ENCODE measurements at regions not wholly inside any gene's neighbourhood (a gene's known extent, or its start where the extent isn't known, plus 50 kb on each side); places are given as distances from the start of the nearest gene placed in this dataset.
A peak's percentile ranks its signal among the peaks of the same experiment; 100 is the strongest.

- H3K9me3 ChIP-seq = no peaks in the 10 kb centered on the region
- H3K27ac ChIP-seq = no peak overlapping the region
- TF ChIP-seq, protein P1, sequence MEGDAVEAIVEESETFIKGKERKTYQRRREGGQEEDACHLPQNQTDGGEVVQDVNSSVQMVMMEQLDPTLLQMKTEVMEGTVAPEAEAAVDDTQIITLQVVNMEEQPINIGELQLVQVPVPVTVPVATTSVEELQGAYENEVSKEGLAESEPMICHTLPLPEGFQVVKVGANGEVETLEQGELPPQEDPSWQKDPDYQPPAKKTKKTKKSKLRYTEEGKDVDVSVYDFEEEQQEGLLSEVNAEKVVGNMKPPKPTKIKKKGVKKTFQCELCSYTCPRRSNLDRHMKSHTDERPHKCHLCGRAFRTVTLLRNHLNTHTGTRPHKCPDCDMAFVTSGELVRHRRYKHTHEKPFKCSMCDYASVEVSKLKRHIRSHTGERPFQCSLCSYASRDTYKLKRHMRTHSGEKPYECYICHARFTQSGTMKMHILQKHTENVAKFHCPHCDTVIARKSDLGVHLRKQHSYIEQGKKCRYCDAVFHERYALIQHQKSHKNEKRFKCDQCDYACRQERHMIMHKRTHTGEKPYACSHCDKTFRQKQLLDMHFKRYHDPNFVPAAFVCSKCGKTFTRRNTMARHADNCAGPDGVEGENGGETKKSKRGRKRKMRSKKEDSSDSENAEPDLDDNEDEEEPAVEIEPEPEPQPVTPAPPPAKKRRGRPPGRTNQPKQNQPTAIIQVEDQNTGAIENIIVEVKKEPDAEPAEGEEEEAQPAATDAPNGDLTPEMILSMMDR (IDR thresholded peaks at IDR 0.05) = no peak
- TF ChIP-seq POLR2A (IDR thresholded peaks at IDR 0.05) = no peak
- intact Hi-C loops (cut with DNase I; ENCODE audit: low total_unique reads) = no loop called here
- H3K4me1 ChIP-seq = peaks cover 0 to 12% of the 10 kb centered on the region in 2 donors
- no peak for DNase-seq
- H3K4me3 ChIP-seq = no peak overlapping the region
- H3K27me3 ChIP-seq = no peaks in the 10 kb centered on the region
- no peaks in the 10 kb centered on the region for H3K36me3 ChIP-seq
Observed at GRCh38 chr2:217552081-217552480, 450.7 kb downstream of the TNS1 start.

DNA sequence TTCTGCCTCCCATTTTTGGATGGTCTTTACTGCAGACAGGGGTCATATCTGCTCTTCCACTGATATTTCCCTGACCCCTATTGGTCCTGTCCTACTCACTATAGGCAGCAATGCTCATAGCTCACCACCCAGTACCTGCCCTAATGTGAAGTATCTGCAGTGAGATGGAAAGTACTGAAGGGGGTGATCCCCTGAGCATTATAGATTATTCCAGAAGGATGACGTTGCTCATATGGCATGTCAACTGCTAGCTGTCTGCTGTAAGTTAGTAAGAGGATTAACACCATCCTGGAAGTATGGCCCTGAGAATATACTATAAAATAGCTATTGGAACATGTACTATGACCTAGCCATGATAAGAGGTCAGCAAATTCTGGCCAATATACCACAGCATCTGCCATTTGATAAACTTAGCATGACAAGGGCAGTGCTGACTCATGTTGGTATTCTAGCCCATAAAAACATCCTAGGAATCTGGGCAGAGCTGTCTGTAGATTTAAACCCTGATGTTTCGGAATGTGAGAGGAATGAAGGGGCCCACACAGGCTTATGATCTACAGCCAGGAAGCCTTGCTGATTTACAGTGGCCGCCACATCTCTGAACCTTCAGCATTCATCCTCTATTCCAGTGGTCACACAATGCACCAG is 451.4 kb downstream of the TNS1 start:
- no peaks in the 10 kb centered on the region for H3K27me3 ChIP-seq
- intact Hi-C loops (cut with DNase I; ENCODE audit: low total_unique reads) = no loop called here
- no peaks in the 10 kb centered on the region for H3K36me3 ChIP-seq
- H3K9me3 ChIP-seq = no peaks in the 10 kb centered on the region
- no peak overlapping the region for H3K4me3 ChIP-seq
- H3K4me1 ChIP-seq = peaks cover 0 to 18% of the 10 kb centered on the region in 2 donors
- H3K27ac ChIP-seq = no peak overlapping the region
- DNase-seq = no peak
- TF ChIP-seq POLR2A (IDR thresholded peaks at IDR 0.05) = no peak
- TF ChIP-seq, protein P1 (IDR thresholded peaks at IDR 0.05) = no peak

- Histone ChIP-seq H3K9me3 (no peaks in the 10 kb centered on the region), H3K27ac (no peak overlapping the region), H3K36me3 (no peaks in the 10 kb centered on the region), H3K4me1 (no peaks in the 10 kb centered on the region), H3K27me3 (no peaks in the 10 kb centered on the region), H3K4me3 (no peak overlapping the region)
- intact Hi-C loops (cut with DNase I; ENCODE audit: low total_unique reads) = no loop called here
- no peak for DNase-seq
- TF ChIP-seq, protein P1 (IDR thresholded peaks at IDR 0.05) = no peak
- no peak for TF ChIP-seq POLR2A (IDR thresholded peaks at IDR 0.05)
Observed at GRCh38 chr2:217539126-217539525, 463.7 kb downstream of the TNS1 start.

- no peak overlapping the region for H3K27ac ChIP-seq
- no peaks in the 10 kb centered on the region for H3K9me3 ChIP-seq
- H3K27me3 ChIP-seq = no peaks in the 10 kb centered on the region
- H3K4me3 ChIP-seq = no peak overlapping the region
- no peak for TF ChIP-seq POLR2A (IDR thresholded peaks at IDR 0.05)
- TF ChIP-seq, protein P1 (IDR thresholded peaks at IDR 0.05) = no peak
- intact Hi-C loops (cut with DNase I; ENCODE audit: low total_unique reads) = no loop called here
- DNase-seq = no peak
- no peaks in the 10 kb centered on the region for H3K4me1 ChIP-seq
- H3K36me3 ChIP-seq = no peaks in the 10 kb centered on the region
Observed at GRCh38 chr2:217538719-217539118, 464.1 kb downstream of the TNS1 start.

- peak overlapping the region in 1 of 2 donors; percentile 13 for H3K27ac ChIP-seq
- H3K36me3 ChIP-seq = no peaks in the 10 kb centered on the region
- H3K9me3 ChIP-seq = no peaks in the 10 kb centered on the region
- no peak overlapping the region for H3K4me3 ChIP-seq
- no peaks in the 10 kb centered on the region for H3K27me3 ChIP-seq
- intact Hi-C loops (cut with DNase I; ENCODE audit: low total_unique reads) = no loop called here
- TF ChIP-seq, protein P1 (IDR thresholded peaks at IDR 0.05) = no peak
- no peak for TF ChIP-seq POLR2A (IDR thresholded peaks at IDR 0.05)
- H3K4me1 ChIP-seq = no peaks in the 10 kb centered on the region
- DNase-seq = no peak
Observed at GRCh38 chr2:217535957-217536708, 466.7 kb downstream of the TNS1 start.

Measured in uterus (tissue), 3 donors.